ENCODE measurements at regions not wholly inside any gene's neighbourhood (a gene's known extent, or its start where the extent isn't known, plus 50 kb on each side); places are given as distances from the start of the nearest gene placed in this dataset.

DNA sequence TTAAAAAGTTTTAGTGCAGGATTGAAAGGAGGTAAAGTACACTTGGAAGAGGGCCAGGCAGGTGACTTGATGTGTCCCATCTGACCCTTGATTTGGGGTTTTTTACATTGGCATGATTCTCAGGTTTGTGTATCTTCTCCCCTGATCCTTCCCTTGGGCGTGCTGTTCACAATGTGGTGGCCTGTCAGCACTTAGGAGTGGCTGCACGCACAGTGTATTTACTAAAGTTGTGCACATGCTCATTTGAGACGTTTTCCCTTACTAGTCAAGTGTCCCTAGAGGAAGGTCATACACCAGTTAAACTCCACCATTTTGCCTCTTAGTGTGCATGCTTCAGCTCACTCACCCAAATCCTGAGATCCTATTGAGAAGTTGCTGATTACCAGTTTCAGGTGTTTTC, 145.7 kb upstream of the PLEKHA5 start (continued):
- TF ChIP-seq, protein P1, sequence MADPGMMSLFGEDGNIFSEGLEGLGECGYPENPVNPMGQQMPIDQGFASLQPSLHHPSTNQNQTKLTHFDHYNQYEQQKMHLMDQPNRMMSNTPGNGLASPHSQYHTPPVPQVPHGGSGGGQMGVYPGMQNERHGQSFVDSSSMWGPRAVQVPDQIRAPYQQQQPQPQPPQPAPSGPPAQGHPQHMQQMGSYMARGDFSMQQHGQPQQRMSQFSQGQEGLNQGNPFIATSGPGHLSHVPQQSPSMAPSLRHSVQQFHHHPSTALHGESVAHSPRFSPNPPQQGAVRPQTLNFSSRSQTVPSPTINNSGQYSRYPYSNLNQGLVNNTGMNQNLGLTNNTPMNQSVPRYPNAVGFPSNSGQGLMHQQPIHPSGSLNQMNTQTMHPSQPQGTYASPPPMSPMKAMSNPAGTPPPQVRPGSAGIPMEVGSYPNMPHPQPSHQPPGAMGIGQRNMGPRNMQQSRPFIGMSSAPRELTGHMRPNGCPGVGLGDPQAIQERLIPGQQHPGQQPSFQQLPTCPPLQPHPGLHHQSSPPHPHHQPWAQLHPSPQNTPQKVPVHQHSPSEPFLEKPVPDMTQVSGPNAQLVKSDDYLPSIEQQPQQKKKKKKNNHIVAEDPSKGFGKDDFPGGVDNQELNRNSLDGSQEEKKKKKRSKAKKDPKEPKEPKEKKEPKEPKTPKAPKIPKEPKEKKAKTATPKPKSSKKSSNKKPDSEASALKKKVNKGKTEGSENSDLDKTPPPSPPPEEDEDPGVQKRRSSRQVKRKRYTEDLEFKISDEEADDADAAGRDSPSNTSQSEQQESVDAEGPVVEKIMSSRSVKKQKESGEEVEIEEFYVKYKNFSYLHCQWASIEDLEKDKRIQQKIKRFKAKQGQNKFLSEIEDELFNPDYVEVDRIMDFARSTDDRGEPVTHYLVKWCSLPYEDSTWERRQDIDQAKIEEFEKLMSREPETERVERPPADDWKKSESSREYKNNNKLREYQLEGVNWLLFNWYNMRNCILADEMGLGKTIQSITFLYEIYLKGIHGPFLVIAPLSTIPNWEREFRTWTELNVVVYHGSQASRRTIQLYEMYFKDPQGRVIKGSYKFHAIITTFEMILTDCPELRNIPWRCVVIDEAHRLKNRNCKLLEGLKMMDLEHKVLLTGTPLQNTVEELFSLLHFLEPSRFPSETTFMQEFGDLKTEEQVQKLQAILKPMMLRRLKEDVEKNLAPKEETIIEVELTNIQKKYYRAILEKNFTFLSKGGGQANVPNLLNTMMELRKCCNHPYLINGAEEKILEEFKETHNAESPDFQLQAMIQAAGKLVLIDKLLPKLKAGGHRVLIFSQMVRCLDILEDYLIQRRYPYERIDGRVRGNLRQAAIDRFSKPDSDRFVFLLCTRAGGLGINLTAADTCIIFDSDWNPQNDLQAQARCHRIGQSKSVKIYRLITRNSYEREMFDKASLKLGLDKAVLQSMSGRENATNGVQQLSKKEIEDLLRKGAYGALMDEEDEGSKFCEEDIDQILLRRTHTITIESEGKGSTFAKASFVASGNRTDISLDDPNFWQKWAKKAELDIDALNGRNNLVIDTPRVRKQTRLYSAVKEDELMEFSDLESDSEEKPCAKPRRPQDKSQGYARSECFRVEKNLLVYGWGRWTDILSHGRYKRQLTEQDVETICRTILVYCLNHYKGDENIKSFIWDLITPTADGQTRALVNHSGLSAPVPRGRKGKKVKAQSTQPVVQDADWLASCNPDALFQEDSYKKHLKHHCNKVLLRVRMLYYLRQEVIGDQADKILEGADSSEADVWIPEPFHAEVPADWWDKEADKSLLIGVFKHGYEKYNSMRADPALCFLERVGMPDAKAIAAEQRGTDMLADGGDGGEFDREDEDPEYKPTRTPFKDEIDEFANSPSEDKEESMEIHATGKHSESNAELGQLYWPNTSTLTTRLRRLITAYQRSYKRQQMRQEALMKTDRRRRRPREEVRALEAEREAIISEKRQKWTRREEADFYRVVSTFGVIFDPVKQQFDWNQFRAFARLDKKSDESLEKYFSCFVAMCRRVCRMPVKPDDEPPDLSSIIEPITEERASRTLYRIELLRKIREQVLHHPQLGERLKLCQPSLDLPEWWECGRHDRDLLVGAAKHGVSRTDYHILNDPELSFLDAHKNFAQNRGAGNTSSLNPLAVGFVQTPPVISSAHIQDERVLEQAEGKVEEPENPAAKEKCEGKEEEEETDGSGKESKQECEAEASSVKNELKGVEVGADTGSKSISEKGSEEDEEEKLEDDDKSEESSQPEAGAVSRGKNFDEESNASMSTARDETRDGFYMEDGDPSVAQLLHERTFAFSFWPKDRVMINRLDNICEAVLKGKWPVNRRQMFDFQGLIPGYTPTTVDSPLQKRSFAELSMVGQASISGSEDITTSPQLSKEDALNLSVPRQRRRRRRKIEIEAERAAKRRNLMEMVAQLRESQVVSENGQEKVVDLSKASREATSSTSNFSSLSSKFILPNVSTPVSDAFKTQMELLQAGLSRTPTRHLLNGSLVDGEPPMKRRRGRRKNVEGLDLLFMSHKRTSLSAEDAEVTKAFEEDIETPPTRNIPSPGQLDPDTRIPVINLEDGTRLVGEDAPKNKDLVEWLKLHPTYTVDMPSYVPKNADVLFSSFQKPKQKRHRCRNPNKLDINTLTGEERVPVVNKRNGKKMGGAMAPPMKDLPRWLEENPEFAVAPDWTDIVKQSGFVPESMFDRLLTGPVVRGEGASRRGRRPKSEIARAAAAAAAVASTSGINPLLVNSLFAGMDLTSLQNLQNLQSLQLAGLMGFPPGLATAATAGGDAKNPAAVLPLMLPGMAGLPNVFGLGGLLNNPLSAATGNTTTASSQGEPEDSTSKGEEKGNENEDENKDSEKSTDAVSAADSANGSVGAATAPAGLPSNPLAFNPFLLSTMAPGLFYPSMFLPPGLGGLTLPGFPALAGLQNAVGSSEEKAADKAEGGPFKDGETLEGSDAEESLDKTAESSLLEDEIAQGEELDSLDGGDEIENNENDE (IDR thresholded peaks at IDR 0.05; ENCODE audit: insufficient replicate concordance, low read length) = no peak
- no peak for TF ChIP-seq POLR2AphosphoS5 (IDR thresholded peaks at IDR 0.05; ENCODE audit: low read depth, low read length)

All from H1 (cell line).